Neuron (in vitro differentiated cells): ENCODE measurements at regions not wholly inside any gene's neighbourhood (a gene's known extent, or its start where the extent isn't known, plus 50 kb on each side); places are given as distances from the start of the nearest gene placed in this dataset.

Source experiments
- H2AFZ ChIP-seq: one replicate; pipeline ENCODE4 v1.6.1; 2013; ENCODE audit warnings: low read depth, mild to moderate bottlenecking, inconsistent platforms, low read length, moderate library complexity
- H3K27me3 ChIP-seq: one replicate; pipeline ENCODE4 v1.6.1; 2013; ENCODE audit warnings: low read length; ENCODE audit not compliant: insufficient read depth
- H3K36me3 ChIP-seq: one replicate; pipeline ENCODE4 v1.6.1; 2013; ENCODE audit warnings: low read length; ENCODE audit not compliant: insufficient read depth
- H3K4me1 ChIP-seq: one replicate; pipeline ENCODE4 v1.6.1; 2013; ENCODE audit warnings: low read length; ENCODE audit not compliant: insufficient read depth
- H3K4me3 ChIP-seq: 2 replicates; pipeline ENCODE4 v1.5.1; 2013; ENCODE audit warnings: mild to moderate bottlenecking, low read length, moderate library complexity
- H3K9me3 ChIP-seq: one replicate; pipeline ENCODE4 v1.6.1; 2013; ENCODE audit warnings: low read length

DNA sequence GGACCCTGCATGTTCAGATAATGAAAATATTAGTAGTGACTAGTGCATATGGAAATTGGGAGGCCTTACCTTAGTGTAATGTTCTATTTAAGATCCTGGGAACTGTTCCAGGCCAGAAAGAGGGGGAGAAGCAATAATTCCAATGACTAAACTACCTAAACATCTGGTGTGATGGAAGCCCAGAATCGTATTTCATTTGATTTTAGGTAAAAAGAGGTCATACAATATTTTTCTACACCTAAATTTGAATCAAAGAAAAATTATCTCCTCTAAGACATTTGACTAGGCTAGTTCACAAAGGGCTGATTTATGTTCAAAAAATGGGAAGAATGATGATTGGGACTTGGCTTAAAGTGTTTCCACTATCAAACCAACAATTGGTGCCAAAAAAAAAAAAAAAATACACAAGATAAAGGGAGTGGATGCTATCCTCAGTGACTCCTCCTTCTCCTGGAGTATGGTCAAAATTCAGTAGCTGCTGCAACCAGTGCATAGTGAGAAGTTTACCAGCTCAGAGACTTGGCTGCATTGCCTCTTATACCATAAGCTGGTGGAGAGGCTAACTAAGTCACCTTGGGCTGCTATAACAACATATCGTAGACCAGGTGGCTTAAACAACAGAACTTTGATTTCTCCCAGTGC, 1038.3 kb upstream of the ACVR2A start:
- Histone ChIP-seq H3K36me3 (no peaks in the 10 kb centered on the region), H3K9me3 (no peaks in the 10 kb centered on the region), H3K4me3 (no peak overlapping the region), H3K4me1 (no peaks in the 10 kb centered on the region), H3K27me3 (no peaks in the 10 kb centered on the region), H2AFZ (no peak overlapping the region)

DNA sequence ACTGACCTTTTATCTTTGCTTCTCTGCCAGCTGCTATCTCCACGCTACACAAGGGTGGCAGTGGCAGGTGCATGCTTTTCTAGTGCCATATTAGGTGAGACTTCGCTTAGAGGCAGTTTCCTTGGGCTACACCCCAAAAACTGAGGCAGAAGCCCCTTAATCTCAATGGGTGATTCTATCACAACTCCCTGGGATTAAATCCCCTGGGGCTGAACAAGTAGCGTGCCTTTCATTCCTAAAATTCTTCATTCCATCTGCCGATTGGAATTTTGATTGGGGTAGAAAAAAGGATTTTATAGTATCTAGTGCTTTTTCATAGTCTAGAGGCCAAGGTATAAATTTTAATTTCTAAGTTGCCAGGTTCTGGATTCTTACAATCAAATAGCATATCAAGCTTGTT, 1040.5 kb upstream of the ACVR2A start:
- Histone ChIP-seq H3K27me3 (no peaks in the 10 kb centered on the region), H3K36me3 (no peaks in the 10 kb centered on the region), H3K9me3 (no peaks in the 10 kb centered on the region), H3K4me1 (no peaks in the 10 kb centered on the region), H3K4me3 (no peak overlapping the region), H2AFZ (no peak overlapping the region)

GRCh38 chr2:146801886-146802285, 1042.9 kb upstream of the ACVR2A start:
- H3K36me3 ChIP-seq = no peaks in the 10 kb centered on the region
- H2AFZ ChIP-seq = no peak overlapping the region
- no peaks in the 10 kb centered on the region for H3K27me3 ChIP-seq
- H3K9me3 ChIP-seq = no peaks in the 10 kb centered on the region
- H3K4me1 ChIP-seq = no peaks in the 10 kb centered on the region
- H3K4me3 ChIP-seq = no peak overlapping the region

DNA sequence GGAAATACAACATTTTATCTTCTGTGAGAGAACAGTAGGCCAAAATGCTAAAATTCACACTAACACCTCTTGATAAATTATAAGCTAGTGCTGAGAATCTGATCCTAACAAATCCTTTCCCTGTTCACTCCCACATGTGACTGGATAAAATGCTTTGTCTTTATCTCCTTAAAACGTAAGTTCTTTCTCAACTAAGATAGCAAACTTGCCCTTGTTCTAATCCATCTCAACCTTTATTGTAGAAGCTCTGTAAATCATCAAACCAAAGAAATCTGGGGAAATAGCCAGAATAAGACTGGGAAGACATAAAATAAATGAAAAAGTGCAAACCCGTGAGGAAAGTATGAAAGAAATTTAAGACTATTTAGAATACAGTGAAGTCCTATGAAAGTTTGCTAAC, 1058.4 kb upstream of the ACVR2A start:
- H3K4me1 ChIP-seq = no peaks in the 10 kb centered on the region
- H3K4me3 ChIP-seq = no peak overlapping the region

GRCh38 chr2:146785101-146785500, 1059.7 kb upstream of the ACVR2A start:
- no peak overlapping the region for H3K4me3 ChIP-seq
- no peaks in the 10 kb centered on the region for H3K9me3 ChIP-seq
- no peaks in the 10 kb centered on the region for H3K36me3 ChIP-seq
- H2AFZ ChIP-seq = no peak overlapping the region
- no peaks in the 10 kb centered on the region for H3K27me3 ChIP-seq
- no peaks in the 10 kb centered on the region for H3K4me1 ChIP-seq

More for the DNA sequence above, 1058.4 kb upstream of the ACVR2A start:
- H3K9me3 ChIP-seq = no peaks in the 10 kb centered on the region
- H3K36me3 ChIP-seq = no peaks in the 10 kb centered on the region
- H3K27me3 ChIP-seq = no peaks in the 10 kb centered on the region
- no peak overlapping the region for H2AFZ ChIP-seq

DNA sequence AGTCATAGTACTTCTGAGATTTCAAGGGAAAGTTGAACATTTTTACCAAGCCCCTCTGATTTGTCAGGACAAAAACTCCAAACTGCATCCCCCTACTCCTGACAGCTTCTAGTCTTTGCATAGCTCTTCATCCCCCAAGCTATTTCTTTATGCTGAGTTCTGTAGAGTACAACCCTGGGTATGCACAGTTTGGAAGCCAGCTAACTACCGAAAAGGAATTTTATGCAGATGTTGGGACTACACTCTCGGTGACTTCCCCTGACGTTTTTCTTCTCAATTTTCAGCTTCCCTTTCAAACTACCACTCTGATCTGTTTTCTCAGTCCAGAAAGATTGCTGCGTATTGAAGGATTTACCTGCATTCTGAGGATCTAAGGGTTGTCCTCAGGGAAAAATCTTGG, 1060.2 kb upstream of the ACVR2A start:
- H3K4me3 ChIP-seq = no peak overlapping the region
- no peaks in the 10 kb centered on the region for H3K9me3 ChIP-seq
- no peaks in the 10 kb centered on the region for H3K27me3 ChIP-seq
- H3K4me1 ChIP-seq = no peaks in the 10 kb centered on the region
- H3K36me3 ChIP-seq = no peaks in the 10 kb centered on the region
- no peak overlapping the region for H2AFZ ChIP-seq

DNA sequence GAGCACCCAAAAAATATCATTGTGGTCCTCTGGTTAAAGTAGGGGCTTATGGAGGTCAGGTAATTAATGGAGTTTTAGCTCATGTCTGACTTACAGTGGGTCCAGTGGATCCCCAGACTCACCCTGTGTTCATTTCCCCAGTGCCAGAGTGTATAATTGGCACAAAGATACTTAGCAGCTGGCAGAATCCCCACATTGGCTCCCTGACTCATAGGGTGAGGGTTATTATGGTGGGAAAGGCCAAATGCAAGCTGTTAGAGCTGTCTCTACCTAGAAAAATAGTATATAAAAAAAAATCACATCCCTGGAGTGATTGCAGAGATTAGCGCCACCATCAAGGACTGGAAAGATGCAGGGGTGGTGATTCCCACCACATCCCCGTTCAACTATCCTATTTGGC, 1067.6 kb upstream of the ACVR2A start:
- Histone ChIP-seq H2AFZ (no peak overlapping the region), H3K9me3 (no peaks in the 10 kb centered on the region), H3K36me3 (no peaks in the 10 kb centered on the region), H3K27me3 (no peaks in the 10 kb centered on the region), H3K4me1 (no peaks in the 10 kb centered on the region), H3K4me3 (no peak overlapping the region)

GRCh38 chr2:146776596-146776995, 1068.2 kb upstream of the ACVR2A start:
- H3K36me3 ChIP-seq = no peaks in the 10 kb centered on the region
- H3K4me1 ChIP-seq = no peaks in the 10 kb centered on the region
- no peaks in the 10 kb centered on the region for H3K27me3 ChIP-seq
- no peaks in the 10 kb centered on the region for H3K9me3 ChIP-seq
- H3K4me3 ChIP-seq = no peak overlapping the region
- H2AFZ ChIP-seq = no peak overlapping the region

DNA sequence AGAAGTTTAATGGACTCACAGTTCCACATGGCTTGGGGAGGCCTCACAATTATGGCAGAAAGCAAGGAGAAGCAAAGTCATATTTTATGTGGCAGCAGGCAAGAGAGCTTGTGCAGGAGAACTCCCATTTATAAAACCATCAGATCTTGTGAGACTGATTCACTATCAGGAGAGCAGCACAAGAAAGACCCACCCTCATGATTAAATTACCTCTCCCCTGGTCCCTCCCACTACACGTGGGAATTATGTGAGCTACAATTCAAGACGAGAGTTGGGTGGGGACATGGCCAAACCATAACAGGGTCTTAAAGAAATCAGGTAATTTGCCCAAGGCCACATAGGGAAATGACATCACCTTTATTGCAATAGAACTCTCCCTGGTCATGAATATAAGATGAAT, 1073.3 kb upstream of the ACVR2A start:
- H3K36me3 ChIP-seq = no peaks in the 10 kb centered on the region
- no peaks in the 10 kb centered on the region for H3K4me1 ChIP-seq
- no peak overlapping the region for H3K4me3 ChIP-seq
- no peak overlapping the region for H2AFZ ChIP-seq
- H3K9me3 ChIP-seq = no peaks in the 10 kb centered on the region
- no peaks in the 10 kb centered on the region for H3K27me3 ChIP-seq

DNA sequence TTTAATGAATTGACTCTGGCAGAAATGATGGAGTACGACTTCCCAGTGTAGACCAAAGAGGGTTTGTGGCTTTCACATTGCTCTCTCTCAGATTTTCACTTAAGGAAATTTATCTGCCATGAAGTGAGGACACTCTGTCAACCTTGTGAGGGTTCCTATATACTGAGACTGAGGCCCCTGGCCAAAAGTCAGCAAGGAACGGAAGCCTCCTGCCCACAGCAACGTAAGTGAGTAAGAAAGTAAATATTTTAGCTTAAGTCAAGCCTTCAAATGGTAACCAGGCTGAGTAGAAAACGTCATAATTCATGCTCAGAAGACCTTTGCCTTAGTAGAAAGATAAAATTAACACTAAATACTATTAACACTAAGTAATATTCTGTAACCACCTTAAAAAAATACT, 1080.5 kb upstream of the ACVR2A start:
- H2AFZ ChIP-seq = no peak overlapping the region
- H3K9me3 ChIP-seq = no peaks in the 10 kb centered on the region
- H3K27me3 ChIP-seq = no peaks in the 10 kb centered on the region
- H3K4me1 ChIP-seq = peaks cover 14% of the 10 kb centered on the region
- H3K36me3 ChIP-seq = no peaks in the 10 kb centered on the region
- no peak overlapping the region for H3K4me3 ChIP-seq

DNA sequence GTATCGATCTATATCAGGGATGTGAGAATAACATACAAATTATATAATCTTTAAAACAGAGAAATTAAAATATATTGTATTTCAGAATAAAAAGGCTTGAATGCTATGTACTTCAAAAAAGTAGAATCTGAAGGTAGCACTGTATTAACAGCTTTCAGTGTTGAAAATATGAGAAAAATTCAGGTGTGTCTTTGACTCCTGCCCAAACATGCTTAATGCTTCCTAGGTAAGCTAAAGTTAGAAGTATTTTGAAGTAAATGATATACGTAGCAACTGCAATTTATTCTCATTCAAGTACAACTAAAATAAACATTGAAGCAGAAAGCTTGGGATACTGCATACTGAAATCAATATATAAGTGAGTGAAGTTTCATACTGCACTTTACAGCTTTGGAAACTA, 1082.0 kb upstream of the ACVR2A start:
- Histone ChIP-seq H3K9me3 (no peaks in the 10 kb centered on the region), H3K4me1 (peaks cover 14% of the 10 kb centered on the region), H2AFZ (peak overlapping the region; percentile 84), H3K27me3 (no peaks in the 10 kb centered on the region), H3K4me3 (no peak overlapping the region), H3K36me3 (no peaks in the 10 kb centered on the region)

GRCh38 chr2:146754606-146755005, 1090.2 kb upstream of the ACVR2A start:
- Histone ChIP-seq H3K4me1 (no peaks in the 10 kb centered on the region), H3K4me3 (no peak overlapping the region), H3K36me3 (no peaks in the 10 kb centered on the region), H3K9me3 (no peaks in the 10 kb centered on the region), H3K27me3 (no peaks in the 10 kb centered on the region), H2AFZ (no peak overlapping the region)

- Histone ChIP-seq H3K27me3 (no peaks in the 10 kb centered on the region), H2AFZ (no peak overlapping the region), H3K9me3 (no peaks in the 10 kb centered on the region), H3K4me1 (no peaks in the 10 kb centered on the region), H3K36me3 (no peaks in the 10 kb centered on the region), H3K4me3 (no peak overlapping the region)
Measured at GRCh38 chr2:146748046-146748445, 1096.8 kb upstream of the ACVR2A start.

DNA sequence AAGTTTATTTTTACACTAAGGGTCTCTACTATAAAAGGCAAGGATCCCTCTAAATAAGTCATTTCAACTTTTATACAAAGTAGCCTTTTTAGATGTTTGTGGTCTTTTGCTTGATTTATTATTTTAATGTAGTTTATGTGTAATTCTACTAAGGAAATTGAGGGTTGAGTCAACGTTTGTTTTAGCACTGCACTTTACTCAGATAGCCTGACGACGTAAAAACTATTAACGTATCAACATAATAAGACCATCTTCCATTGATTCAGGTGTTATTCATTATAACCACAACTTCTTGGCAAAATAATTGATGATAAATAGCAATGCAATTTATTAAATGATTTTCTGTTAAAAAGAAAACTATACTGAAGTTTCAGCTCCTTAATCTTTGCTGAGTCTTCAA, 1103.6 kb upstream of the ACVR2A start:
- no peaks in the 10 kb centered on the region for H3K36me3 ChIP-seq
- no peak overlapping the region for H3K4me3 ChIP-seq
- H3K27me3 ChIP-seq = no peaks in the 10 kb centered on the region
- no peak overlapping the region for H2AFZ ChIP-seq
- no peaks in the 10 kb centered on the region for H3K4me1 ChIP-seq
- no peaks in the 10 kb centered on the region for H3K9me3 ChIP-seq
